Epithelial cell of proximal tubule (primary cell): ENCODE measurements at regions not wholly inside any gene's neighbourhood (a gene's known extent, or its start where the extent isn't known, plus 50 kb on each side); places are given as distances from the start of the nearest gene placed in this dataset.
A peak's percentile ranks its signal among the peaks of the same experiment; 100 is the strongest.

ENCODE experiments used
- DNase-seq: peaks from one replicate; pipeline ENCODE4 v3.0.0-alpha.2; 2011; ENCODE audit warnings: low read depth
- H3K4me3 ChIP-seq: 2 replicates; pipeline ENCODE4 v1.5.1; 2011; ENCODE audit warnings: low read depth, mild to moderate bottlenecking, low read length
- CTCF ChIP-seq: conservative IDR thresholded peaks from 2 replicates; pipeline ENCODE4 v1.5.1; 2012; ENCODE audit warnings: low read depth, mild to moderate bottlenecking, low read length

- TF ChIP-seq CTCF = no peak
- no peak for DNase-seq
- no peak overlapping the region for H3K4me3 ChIP-seq
Observed at GRCh38 chr1:112322983-112323678, 72.9 kb upstream of the CTTNBP2NL start.

- DNase-seq = no peak
Observed at GRCh38 chr1:112325504-112325903, 70.5 kb upstream of the CTTNBP2NL start.

GRCh38 chr1:112328600-112328999, 67.4 kb upstream of the CTTNBP2NL start:
- no peak for TF ChIP-seq CTCF
- H3K4me3 ChIP-seq = no peak overlapping the region
- no peak for DNase-seq

More at GRCh38 chr1:112325504-112325903, 70.5 kb upstream of the CTTNBP2NL start:
- no peak overlapping the region for H3K4me3 ChIP-seq
- TF ChIP-seq CTCF = no peak

GRCh38 chr1:112332176-112333150, 63.6 kb upstream of the CTTNBP2NL start:
- H3K4me3 ChIP-seq = no peak overlapping the region
- no peak for TF ChIP-seq CTCF
- no peak for DNase-seq

- H3K4me3 ChIP-seq = no peak overlapping the region
- no peak for TF ChIP-seq CTCF
- no peak for DNase-seq
Observed at GRCh38 chr1:112335351-112335750, 60.7 kb upstream of the CTTNBP2NL start.

GRCh38 chr1:112337028-112337531, 58.9 kb upstream of the CTTNBP2NL start:
- no peak overlapping the region for H3K4me3 ChIP-seq
- TF ChIP-seq CTCF = peak; percentile 60
- no peak for DNase-seq
